PC-9 (cell line): ENCODE measurements at regions not wholly inside any gene's neighbourhood (a gene's known extent, or its start where the extent isn't known, plus 50 kb on each side); places are given as distances from the start of the nearest gene placed in this dataset.

Source experiments
- EZH2 ChIP-seq: fragments of 200-600 bp; sonication (generic); IDR thresholded peaks from 2 replicates; pipeline ENCODE4 v1.8.0; 2017; ENCODE audit warnings: antibody characterized with exemption, low read depth
- TF ChIP-seq, protein P1 (sequence below): fragments of 200-600 bp; sonication (generic); conservative IDR thresholded peaks from 2 replicates; pipeline ENCODE4 v1.6.1; 2017; ENCODE audit warnings: mixed run types, antibody characterized with exemption, mild to moderate bottlenecking, moderate library complexity

DNA sequence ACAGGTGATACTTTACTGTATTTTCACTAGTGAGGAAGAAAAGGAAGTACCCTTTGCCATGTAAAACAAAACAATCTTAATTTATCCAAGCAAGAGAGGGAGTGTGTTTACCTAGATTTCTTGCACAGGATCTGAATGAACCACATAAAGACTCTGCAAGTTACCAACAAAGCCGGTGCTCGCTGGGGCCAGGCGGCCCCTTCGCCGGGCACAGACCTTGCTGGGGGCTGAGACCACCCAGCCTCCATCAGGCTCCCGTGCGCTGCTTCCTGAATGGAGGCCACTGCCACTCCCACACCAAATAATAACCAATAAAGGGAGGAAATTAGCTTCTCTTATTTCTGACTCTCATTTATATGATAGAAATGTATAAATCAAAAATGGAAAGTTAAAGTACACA is 625.0 kb upstream of the ADARB2 start:
- TF ChIP-seq, protein P1, sequence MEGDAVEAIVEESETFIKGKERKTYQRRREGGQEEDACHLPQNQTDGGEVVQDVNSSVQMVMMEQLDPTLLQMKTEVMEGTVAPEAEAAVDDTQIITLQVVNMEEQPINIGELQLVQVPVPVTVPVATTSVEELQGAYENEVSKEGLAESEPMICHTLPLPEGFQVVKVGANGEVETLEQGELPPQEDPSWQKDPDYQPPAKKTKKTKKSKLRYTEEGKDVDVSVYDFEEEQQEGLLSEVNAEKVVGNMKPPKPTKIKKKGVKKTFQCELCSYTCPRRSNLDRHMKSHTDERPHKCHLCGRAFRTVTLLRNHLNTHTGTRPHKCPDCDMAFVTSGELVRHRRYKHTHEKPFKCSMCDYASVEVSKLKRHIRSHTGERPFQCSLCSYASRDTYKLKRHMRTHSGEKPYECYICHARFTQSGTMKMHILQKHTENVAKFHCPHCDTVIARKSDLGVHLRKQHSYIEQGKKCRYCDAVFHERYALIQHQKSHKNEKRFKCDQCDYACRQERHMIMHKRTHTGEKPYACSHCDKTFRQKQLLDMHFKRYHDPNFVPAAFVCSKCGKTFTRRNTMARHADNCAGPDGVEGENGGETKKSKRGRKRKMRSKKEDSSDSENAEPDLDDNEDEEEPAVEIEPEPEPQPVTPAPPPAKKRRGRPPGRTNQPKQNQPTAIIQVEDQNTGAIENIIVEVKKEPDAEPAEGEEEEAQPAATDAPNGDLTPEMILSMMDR: no peak
- TF ChIP-seq EZH2: no peak
